KMS-11 (cell line): ENCODE measurements at regions not wholly inside any gene's neighbourhood (a gene's known extent, or its start where the extent isn't known, plus 50 kb on each side); places are given as distances from the start of the nearest gene placed in this dataset.
"Not testable (repeated sequence)": the region's sequence is repeated elsewhere in the genome, so short reads cannot be mapped to it uniquely, and the experiment has no call there.

Experiments
- H2AFZ ChIP-seq: fragments of 200-600 bp; sonication (generic); 2 replicates; pipeline ENCODE4 v1.6.1; 2016; ENCODE audit warnings: antibody characterized with exemption, mixed run types, low read depth
- H3K27ac ChIP-seq: fragments of 200-600 bp; sonication (generic); 2 replicates; pipeline ENCODE4 v1.6.1; 2016; ENCODE audit warnings: mild to moderate bottlenecking, mixed run types
- H3K27me3 ChIP-seq: fragments of 200-600 bp; sonication (generic); 2 replicates; pipeline ENCODE4 v1.6.1; 2017; ENCODE audit warnings: mild to moderate bottlenecking, low read depth, mixed run types, moderate library complexity; ENCODE audit not compliant: insufficient read depth
- H3K36me3 ChIP-seq: fragments of 200-600 bp; sonication (generic); 2 replicates; pipeline ENCODE4 v1.6.1; 2017; ENCODE audit warnings: mild to moderate bottlenecking, mixed run types; ENCODE audit not compliant: insufficient read depth
- H3K4me1 ChIP-seq: fragments of 200-600 bp; sonication (generic); 2 replicates; pipeline ENCODE4 v1.6.1; 2016; ENCODE audit warnings: mild to moderate bottlenecking, low read depth, mixed run types; ENCODE audit not compliant: poor library complexity, severe bottlenecking
- H3K4me2 ChIP-seq: fragments of 200-600 bp; sonication (generic); 2 replicates; pipeline ENCODE4 v1.7.0; 2016; ENCODE audit warnings: mild to moderate bottlenecking, mixed run types
- H3K4me3 ChIP-seq: fragments of 200-600 bp; sonication (generic); IDR thresholded peaks from 2 replicates; pipeline ENCODE4 v1.6.1; 2017; ENCODE audit warnings: low read depth, low read length, mixed read lengths; ENCODE audit not compliant: insufficient read depth
- H3K79me2 ChIP-seq: fragments of 200-600 bp; sonication (generic); 2 replicates; pipeline ENCODE4 v1.6.1; 2016; ENCODE audit warnings: low read depth, mixed run types; ENCODE audit not compliant: insufficient read depth
- H3K9ac ChIP-seq: fragments of 200-600 bp; sonication (generic); 2 replicates; pipeline ENCODE4 v1.6.1; 2016; ENCODE audit warnings: mild to moderate bottlenecking, mixed run types
- H4K20me1 ChIP-seq: fragments of 200-600 bp; sonication (generic); 2 replicates; pipeline ENCODE4 v1.6.1; 2016; ENCODE audit warnings: mild to moderate bottlenecking, mixed run types; ENCODE audit not compliant: insufficient read depth
- CTCF ChIP-seq: fragments of 200-600 bp; sonication (generic); conservative IDR thresholded peaks from 2 replicates; pipeline ENCODE4 v1.6.1; 2017; ENCODE audit warnings: low read depth, mild to moderate bottlenecking, antibody characterized with exemption, low read length, moderate library complexity, mixed read lengths

DNA sequence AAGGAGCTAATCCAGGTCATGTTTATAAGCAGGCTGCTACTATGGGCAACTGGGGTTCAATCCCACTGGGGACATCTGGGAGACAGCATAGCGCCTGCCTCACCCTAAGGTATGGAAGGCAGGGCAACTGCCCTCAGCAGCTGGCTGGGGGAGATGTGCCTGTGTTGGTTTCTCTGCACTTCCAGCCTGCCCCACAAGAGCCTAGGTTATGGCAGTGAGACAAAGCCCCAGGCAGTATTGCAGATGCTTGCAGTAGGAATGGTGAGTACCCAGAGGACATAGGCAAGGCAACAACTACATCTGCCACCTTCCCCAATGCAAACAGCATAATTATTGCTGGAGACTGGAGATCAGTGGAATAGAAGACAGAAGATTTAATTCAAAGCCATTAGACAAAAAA lies 131.8 kb downstream of the NPIPA8 start:
- not testable (repeated sequence) for H3K4me3 ChIP-seq

GRCh38 chr16:18204309-18204708 lies 132.2 kb downstream of the NPIPA8 start:
- not testable (repeated sequence) for H3K27ac ChIP-seq, H3K4me1 ChIP-seq, H3K9ac ChIP-seq, H4K20me1 ChIP-seq, H2AFZ ChIP-seq, H3K4me3 ChIP-seq, H3K79me2 ChIP-seq, H3K36me3 ChIP-seq, H3K27me3 ChIP-seq, H3K4me2 ChIP-seq

More for the DNA sequence above, 131.8 kb downstream of the NPIPA8 start:
- not testable (repeated sequence) for H4K20me1 ChIP-seq, H3K9ac ChIP-seq, H3K36me3 ChIP-seq, H3K4me1 ChIP-seq, H3K4me2 ChIP-seq, H3K27me3 ChIP-seq, H2AFZ ChIP-seq, H3K27ac ChIP-seq, H3K79me2 ChIP-seq

GRCh38 chr16:18201511-18201910 lies 135.0 kb downstream of the NPIPA8 start:
- not testable (repeated sequence) for H3K27me3 ChIP-seq, H3K9ac ChIP-seq, H4K20me1 ChIP-seq, H3K4me3 ChIP-seq, H3K36me3 ChIP-seq, H3K79me2 ChIP-seq, H3K4me1 ChIP-seq, H3K4me2 ChIP-seq, H3K27ac ChIP-seq, H2AFZ ChIP-seq

GRCh38 chr16:18192389-18192788 lies 144.1 kb downstream of the NPIPA8 start:
- not testable (repeated sequence) for H3K79me2 ChIP-seq, H3K27ac ChIP-seq, H2AFZ ChIP-seq, H3K4me1 ChIP-seq, H3K36me3 ChIP-seq, H3K4me2 ChIP-seq, H4K20me1 ChIP-seq, H3K27me3 ChIP-seq, H3K4me3 ChIP-seq, H3K9ac ChIP-seq

- H3K4me2 ChIP-seq: not testable (repeated sequence)
Measured at GRCh38 chr16:18190179-18190578, 146.4 kb downstream of the NPIPA8 start.

GRCh38 chr16:18184755-18185154 lies 151.8 kb downstream of the NPIPA8 start:
- H4K20me1 ChIP-seq, H3K9ac ChIP-seq, H3K4me3 ChIP-seq, H3K4me2 ChIP-seq, H3K4me1 ChIP-seq, H3K79me2 ChIP-seq, H2AFZ ChIP-seq, H3K36me3 ChIP-seq, H3K27ac ChIP-seq, H3K27me3 ChIP-seq: not testable (repeated sequence)

More at GRCh38 chr16:18190179-18190578, 146.4 kb downstream of the NPIPA8 start:
- H3K79me2 ChIP-seq, H3K4me1 ChIP-seq, H3K27me3 ChIP-seq, H3K4me3 ChIP-seq, H2AFZ ChIP-seq, H3K27ac ChIP-seq, H3K36me3 ChIP-seq, H4K20me1 ChIP-seq, H3K9ac ChIP-seq: not testable (repeated sequence)

GRCh38 chr16:18181028-18181427 lies 155.5 kb downstream of the NPIPA8 start:
- not testable (repeated sequence) for H3K4me3 ChIP-seq, H3K27me3 ChIP-seq, H3K27ac ChIP-seq, H3K4me1 ChIP-seq, H2AFZ ChIP-seq, H4K20me1 ChIP-seq, H3K79me2 ChIP-seq, H3K9ac ChIP-seq, H3K36me3 ChIP-seq, H3K4me2 ChIP-seq
- 0 out of 2 replicates have a peak, but pooled peaks have one; percentile 37 for TF ChIP-seq CTCF

DNA sequence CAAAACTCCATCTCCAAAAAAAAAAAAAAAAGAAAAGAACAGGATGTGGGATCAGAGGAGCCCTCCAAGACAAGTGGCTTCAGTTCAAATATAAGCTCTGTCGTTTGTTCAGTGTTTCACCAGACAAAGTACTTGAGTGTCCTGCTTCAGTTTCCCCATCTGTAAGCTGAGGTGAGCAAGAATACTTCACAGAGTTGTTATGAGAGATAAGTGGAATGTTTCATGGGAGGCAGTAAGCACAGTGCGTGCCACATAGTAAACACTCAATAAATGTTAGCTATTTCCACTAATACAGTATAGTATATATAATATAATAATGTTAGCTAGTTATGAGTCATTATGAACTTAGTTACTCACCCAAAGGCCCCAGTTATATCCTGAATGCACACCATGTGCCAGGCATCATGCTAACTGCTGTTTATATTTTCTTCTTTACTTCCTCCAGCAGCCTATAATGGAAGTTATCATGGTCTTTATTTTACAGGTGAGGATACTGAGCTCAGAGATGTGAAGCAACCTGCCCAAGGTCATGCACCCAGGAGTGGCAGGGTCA lies 162.5 kb downstream of the NPIPA8 start:
- H2AFZ ChIP-seq, H3K79me2 ChIP-seq, H3K36me3 ChIP-seq, H3K27me3 ChIP-seq, H3K4me1 ChIP-seq, H3K4me3 ChIP-seq, H4K20me1 ChIP-seq, H3K4me2 ChIP-seq, H3K27ac ChIP-seq, H3K9ac ChIP-seq: not testable (repeated sequence)

DNA sequence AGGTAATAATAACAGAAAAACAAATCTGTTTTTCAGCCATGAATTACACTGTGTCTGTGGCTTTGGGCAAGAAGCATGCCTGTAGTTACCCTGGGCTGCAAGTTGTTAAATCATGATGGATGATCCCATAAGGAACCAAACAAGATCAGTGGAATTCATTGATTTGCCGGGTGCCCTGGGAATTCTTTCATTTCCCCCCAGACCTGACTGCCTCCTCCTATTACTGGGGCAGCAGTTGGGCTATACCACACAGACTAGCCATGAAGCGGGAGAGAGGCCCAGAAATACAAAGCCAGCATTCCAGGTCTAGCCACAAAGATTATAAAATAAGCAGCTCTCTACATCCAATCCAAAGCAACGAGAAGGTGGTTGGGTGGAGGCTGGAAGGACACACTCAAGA lies 174.2 kb downstream of the NPIPA8 start:
- H3K9ac ChIP-seq, H3K36me3 ChIP-seq, H3K27me3 ChIP-seq, H3K4me3 ChIP-seq, H4K20me1 ChIP-seq, H3K4me1 ChIP-seq, H3K27ac ChIP-seq, H2AFZ ChIP-seq, H3K4me2 ChIP-seq, H3K79me2 ChIP-seq: not testable (repeated sequence)

GRCh38 chr16:18161224-18161623 lies 175.3 kb downstream of the NPIPA8 start:
- H3K4me3 ChIP-seq, H4K20me1 ChIP-seq, H3K79me2 ChIP-seq, H3K27ac ChIP-seq, H3K27me3 ChIP-seq, H3K36me3 ChIP-seq, H2AFZ ChIP-seq, H3K9ac ChIP-seq, H3K4me2 ChIP-seq, H3K4me1 ChIP-seq: not testable (repeated sequence)
